ENCODE measurements at regions not wholly inside any gene's neighbourhood (a gene's known extent, or its start where the extent isn't known, plus 50 kb on each side); places are given as distances from the start of the nearest gene placed in this dataset.

DNA sequence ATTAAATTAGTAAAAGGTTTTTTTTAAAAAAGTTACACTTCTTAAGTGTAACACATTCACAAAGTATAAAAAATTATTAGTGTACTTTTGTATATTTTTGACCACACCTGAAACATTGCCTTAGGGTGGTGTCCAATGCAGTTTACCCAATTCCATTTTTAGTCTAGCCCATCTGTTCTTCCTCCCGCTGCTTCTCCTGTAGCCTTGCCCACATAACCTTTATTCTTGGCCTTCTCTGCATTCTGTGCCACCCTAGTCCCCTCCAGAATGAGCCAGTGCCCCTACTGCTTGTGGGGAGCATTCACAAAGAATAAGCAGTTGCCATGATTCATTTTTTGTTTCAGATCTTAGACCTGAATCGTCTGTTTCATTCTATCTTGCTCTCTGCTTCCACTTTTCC lies 78.4 kb upstream of the MYT1L start:
- no peaks in the 10 kb centered on the region for H3K4me1 ChIP-seq
- BruUV-seq (replicated peaks), result no TSS peak
- H3K9me3 ChIP-seq, result peaks cover 10% of the 10 kb centered on the region; the same call in 1 of the 2 replicates
- Mint-ChIP-seq H3K9me3 (ENCODE audit: unreplicated experiment) (peaks cover 20% of the 10 kb centered on the region), H3K27ac (ENCODE audit: unreplicated experiment) (no peak overlapping the region), H3K4me1 (ENCODE audit: low read depth, unreplicated experiment) (no peaks in the 10 kb centered on the region), H3K4me3 (ENCODE audit: unreplicated experiment) (no peak overlapping the region), H3K36me3 (ENCODE audit: insufficient read depth, unreplicated experiment) (no peaks in the 10 kb centered on the region), H3K27me3 (ENCODE audit: insufficient read depth, unreplicated experiment) (no peaks in the 10 kb centered on the region)
- DNase-seq, result no peak
- ChIA-PET POLR2A (no interaction called here), CTCF (no interaction called here)
- TF ChIP-seq, protein P1, sequence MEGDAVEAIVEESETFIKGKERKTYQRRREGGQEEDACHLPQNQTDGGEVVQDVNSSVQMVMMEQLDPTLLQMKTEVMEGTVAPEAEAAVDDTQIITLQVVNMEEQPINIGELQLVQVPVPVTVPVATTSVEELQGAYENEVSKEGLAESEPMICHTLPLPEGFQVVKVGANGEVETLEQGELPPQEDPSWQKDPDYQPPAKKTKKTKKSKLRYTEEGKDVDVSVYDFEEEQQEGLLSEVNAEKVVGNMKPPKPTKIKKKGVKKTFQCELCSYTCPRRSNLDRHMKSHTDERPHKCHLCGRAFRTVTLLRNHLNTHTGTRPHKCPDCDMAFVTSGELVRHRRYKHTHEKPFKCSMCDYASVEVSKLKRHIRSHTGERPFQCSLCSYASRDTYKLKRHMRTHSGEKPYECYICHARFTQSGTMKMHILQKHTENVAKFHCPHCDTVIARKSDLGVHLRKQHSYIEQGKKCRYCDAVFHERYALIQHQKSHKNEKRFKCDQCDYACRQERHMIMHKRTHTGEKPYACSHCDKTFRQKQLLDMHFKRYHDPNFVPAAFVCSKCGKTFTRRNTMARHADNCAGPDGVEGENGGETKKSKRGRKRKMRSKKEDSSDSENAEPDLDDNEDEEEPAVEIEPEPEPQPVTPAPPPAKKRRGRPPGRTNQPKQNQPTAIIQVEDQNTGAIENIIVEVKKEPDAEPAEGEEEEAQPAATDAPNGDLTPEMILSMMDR (IDR thresholded peaks at IDR 0.05; ENCODE audit: insufficient read depth in 1 of 2, low read depth in 1 of 2, low read length in 1 of 2, severe bottlenecking in 1 of 2, unreplicated experiment in 1 of 2), result no peak
- H3K27me3 ChIP-seq (replicated peaks; ENCODE audit: control insufficient read depth, insufficient read depth, low read length), result no peaks in the 10 kb centered on the region
- H3K36me3 ChIP-seq (ENCODE audit: control insufficient read depth, insufficient read depth, low read length), result no peaks in the 10 kb centered on the region
- H3K4me3 ChIP-seq (ENCODE audit: low read depth, low read length), result no peak overlapping the region
- intact Hi-C loops (cut with micrococcal nuclease; ENCODE audit: unreplicated experiment), result no loop called here

DNA sequence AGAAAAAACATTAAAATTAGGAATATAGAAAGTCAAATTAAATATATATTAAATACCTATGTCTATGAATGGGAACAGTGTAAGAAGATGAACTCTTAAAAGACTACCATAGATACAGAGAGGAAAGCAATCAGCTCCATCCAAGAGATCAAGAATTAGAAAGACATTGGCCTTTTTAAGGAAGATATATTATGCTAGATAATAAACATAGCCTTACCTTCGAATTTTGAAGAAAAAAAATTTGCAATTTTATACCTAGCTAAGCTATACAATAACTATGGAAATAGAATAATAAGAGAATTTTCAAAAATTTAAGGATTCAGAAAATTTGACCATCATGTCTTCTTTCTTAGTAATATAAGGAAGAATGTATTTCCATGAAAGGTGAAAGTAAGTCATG lies 74.7 kb upstream of the MYT1L start:
- Histone ChIP-seq H3K27me3 (replicated peaks; ENCODE audit: control insufficient read depth, insufficient read depth, low read length) (no peaks in the 10 kb centered on the region), H3K9me3 (peaks cover 12% of the 10 kb centered on the region; the same call in 1 of the 2 replicates), H3K36me3 (ENCODE audit: control insufficient read depth, insufficient read depth, low read length) (no peaks in the 10 kb centered on the region), H3K4me1 (no peaks in the 10 kb centered on the region), H3K4me3 (ENCODE audit: low read depth, low read length) (no peak overlapping the region)
- DNase-seq, result no peak
- POLR2A ChIA-PET, result no interaction called here
- CTCF ChIA-PET, result interaction anchor here (0.7 kb wide), 1 partner anchor 1237 kb away, joined by 5 read pairs; no protein-coding TSS in a partner anchor
- peaks cover 47% of the 10 kb centered on the region for H3K9me3 Mint-ChIP-seq (ENCODE audit: unreplicated experiment)
- no TSS peak for BruUV-seq (replicated peaks)
- H3K27me3 Mint-ChIP-seq (ENCODE audit: insufficient read depth, unreplicated experiment), result no peaks in the 10 kb centered on the region
- intact Hi-C loops (cut with micrococcal nuclease; ENCODE audit: unreplicated experiment), result no loop called here
- no peaks in the 10 kb centered on the region for H3K36me3 Mint-ChIP-seq (ENCODE audit: insufficient read depth, unreplicated experiment)
- no peak overlapping the region for H3K4me3 Mint-ChIP-seq (ENCODE audit: unreplicated experiment)
- H3K27ac Mint-ChIP-seq (ENCODE audit: unreplicated experiment), result no peak overlapping the region
- TF ChIP-seq, protein P1 (IDR thresholded peaks at IDR 0.05; ENCODE audit: insufficient read depth in 1 of 2, low read depth in 1 of 2, low read length in 1 of 2, severe bottlenecking in 1 of 2, unreplicated experiment in 1 of 2), result no peak
- no peaks in the 10 kb centered on the region for H3K4me1 Mint-ChIP-seq (ENCODE audit: low read depth, unreplicated experiment)

DNA sequence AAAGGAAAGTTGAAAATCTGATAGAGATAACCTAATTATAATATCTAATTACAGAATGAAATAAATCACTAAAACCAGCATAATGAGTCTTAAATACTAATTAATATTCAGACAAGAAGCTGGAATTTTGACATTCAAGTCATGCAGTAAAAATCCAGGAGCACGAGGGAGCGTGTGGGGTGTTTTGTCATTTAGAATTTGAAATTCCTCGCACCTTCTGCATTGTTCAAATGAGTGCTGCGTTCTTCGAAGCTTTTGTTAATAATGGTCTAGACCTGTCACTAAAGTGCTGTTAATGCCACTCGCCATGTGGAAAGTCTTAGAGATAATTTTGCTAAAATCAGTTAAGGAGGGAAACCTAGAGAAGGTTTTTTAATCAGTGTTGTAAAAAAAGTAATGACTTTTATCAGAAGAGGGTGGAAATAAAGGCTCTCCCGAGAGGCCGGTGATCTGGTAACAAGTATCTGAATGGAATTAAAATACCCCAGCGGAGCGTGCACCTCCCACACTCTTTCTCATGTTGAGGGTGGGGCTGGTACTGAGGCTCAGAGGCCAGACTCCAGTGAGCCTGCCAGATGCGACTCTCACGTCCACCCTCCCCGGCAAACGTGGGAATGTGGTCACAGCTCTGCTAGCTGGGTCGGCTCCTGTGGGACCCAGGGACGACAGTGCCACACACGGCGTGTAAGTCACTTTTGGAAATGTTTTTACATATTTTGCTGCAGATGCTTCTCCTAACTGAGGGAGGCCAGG lies 69.4 kb upstream of the MYT1L start:
- TF ChIP-seq, protein P1 (IDR thresholded peaks at IDR 0.05; ENCODE audit: insufficient read depth in 1 of 2, low read depth in 1 of 2, low read length in 1 of 2, severe bottlenecking in 1 of 2, unreplicated experiment in 1 of 2), result no peak
- no peaks in the 10 kb centered on the region for H3K27me3 Mint-ChIP-seq (ENCODE audit: insufficient read depth, unreplicated experiment)
- H3K36me3 Mint-ChIP-seq (ENCODE audit: insufficient read depth, unreplicated experiment), result no peaks in the 10 kb centered on the region
- Histone ChIP-seq H3K4me3 (ENCODE audit: low read depth, low read length) (no peak overlapping the region), H3K27me3 (replicated peaks; ENCODE audit: control insufficient read depth, insufficient read depth, low read length) (no peaks in the 10 kb centered on the region), H3K9me3 (peaks cover 8% of the 10 kb centered on the region; the same call in 1 of the 2 replicates), H3K4me1 (no peaks in the 10 kb centered on the region), H3K36me3 (ENCODE audit: control insufficient read depth, insufficient read depth, low read length) (no peaks in the 10 kb centered on the region)
- intact Hi-C loops (cut with micrococcal nuclease; ENCODE audit: unreplicated experiment), result no loop called here
- CTCF ChIA-PET, result no interaction called here
- POLR2A ChIA-PET, result no interaction called here
- BruUV-seq (replicated peaks), result no TSS peak
- peaks cover 55% of the 10 kb centered on the region for H3K9me3 Mint-ChIP-seq (ENCODE audit: unreplicated experiment)
- no peaks in the 10 kb centered on the region for H3K4me1 Mint-ChIP-seq (ENCODE audit: low read depth, unreplicated experiment)
- DNase-seq, result no peak
- H3K27ac Mint-ChIP-seq (ENCODE audit: unreplicated experiment), result no peak overlapping the region
- no peak overlapping the region for H3K4me3 Mint-ChIP-seq (ENCODE audit: unreplicated experiment)

Measured in Caco-2 (cell line).